GM18861 (cell line): ENCODE measurements at regions not wholly inside any gene's neighbourhood (a gene's known extent, or its start where the extent isn't known, plus 50 kb on each side); places are given as distances from the start of the nearest gene placed in this dataset.
A peak's percentile ranks its signal among the peaks of the same experiment; 100 is the strongest.

ENCODE experiments used
- ATAC-seq: cut with Tn5 transposase; IDR thresholded peaks from one replicate; pipeline ENCODE4 v1.9.1; 2021; ENCODE audit not compliant: unreplicated experiment

DNA sequence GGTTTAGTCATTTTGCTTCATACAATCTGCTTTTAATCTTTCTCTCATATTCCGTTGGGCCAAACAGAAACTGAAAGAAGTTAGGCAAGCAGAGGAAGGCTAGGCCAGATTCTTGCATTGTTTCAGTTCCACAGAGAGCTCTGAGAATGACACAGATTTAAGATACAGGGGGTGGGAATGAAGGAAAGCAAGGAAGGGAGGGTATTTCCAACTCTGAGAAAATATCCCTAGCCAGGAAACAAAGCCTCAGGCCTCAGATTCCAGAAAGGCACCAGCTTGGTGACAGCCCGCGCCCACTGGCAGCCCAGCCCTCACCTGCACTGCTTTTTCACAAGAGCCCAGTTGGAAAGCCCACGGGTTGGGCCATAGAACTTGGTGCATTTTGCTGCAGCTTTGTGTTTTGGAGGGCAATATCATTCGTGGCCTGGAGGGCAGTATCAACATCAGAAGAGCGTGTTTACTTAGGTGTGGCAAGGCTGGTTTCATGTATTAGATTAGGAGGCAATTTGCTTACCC lies 63.5 kb downstream of the ENC1 start:
- ATAC-seq: peak; percentile 69

DNA sequence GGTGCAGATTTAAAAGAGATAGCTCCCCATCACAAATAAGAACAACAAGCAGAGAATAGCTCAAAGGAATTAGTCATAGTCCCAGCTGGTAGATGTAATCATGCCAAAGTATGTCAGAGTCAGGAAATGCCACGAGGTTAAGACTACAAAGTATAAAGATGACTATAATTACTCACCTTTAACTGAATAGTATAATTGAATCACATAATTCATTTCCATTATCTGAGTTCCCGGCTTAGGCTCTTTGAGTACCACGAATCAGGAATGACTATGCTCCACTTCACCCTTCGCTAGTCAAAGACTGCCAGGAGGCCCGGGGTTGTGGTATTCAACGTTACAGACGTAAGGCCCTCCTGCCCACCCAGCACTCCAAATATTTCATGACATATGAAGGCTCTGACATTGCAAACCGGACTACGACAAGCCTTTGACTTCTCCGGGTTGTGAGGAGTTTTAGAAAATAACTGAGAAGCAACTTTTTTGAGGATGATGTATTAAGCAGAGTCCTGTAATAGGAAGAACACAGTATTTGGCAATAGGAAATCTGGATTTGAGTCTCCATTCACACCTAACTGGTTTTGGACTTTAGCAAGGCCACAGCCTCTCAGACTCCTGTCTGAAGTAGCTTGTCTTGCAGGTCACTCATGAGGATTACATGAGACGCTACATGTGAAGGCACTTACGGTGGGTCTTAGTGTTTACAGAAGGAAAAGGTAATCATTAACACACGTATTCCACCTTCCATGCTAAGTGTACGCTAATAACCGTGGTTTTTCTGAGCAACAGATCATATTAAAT lies 64.6 kb downstream of the ENC1 start:
- ATAC-seq: no peak

DNA sequence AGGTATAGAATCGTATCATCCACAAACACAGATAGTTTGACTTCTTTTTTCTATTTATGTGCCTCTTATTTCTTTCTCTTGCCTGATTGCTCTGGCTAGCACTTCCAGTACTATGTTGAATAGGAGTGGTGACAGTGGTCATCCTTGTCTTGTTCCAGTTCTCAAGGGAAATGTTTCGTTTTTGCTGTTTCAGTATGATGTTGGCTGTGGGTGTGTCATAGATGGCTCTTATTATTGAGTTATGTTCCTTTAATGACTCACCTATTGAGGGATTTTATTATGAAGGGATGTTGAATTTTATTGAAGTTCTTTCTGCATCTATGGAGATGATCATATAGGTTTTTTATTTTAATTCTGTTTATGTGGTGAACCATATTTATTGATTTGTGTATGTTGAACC lies 70.3 kb downstream of the ENC1 start:
- no peak for ATAC-seq

GRCh38 chr5:74567411-74567995 lies 73.0 kb downstream of the ENC1 start:
- no peak for ATAC-seq

GRCh38 chr5:74562122-74562521 lies 78.4 kb downstream of the ENC1 start:
- ATAC-seq: no peak

DNA sequence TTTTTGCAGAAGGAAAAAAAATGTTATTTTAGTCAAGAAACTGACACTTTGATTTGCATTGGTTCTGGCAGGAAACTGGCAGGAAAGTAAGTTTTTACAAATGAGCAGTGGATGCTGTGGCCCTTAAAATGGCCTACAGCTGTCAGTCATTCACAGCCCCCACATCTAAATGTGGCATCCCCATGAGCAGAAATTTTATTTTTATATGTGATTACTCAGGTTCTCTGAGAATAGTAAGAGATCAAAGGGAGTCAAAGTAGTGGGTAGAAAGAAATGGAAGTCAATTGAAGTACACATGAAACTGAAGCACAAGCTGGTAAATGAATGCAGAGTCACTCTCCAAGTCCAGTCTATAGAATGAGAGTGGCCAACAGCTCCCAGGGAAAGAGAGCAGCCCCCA lies 80.3 kb downstream of the ENC1 start:
- no peak for ATAC-seq

GRCh38 chr5:74556631-74557595 lies 83.6 kb downstream of the ENC1 start:
- no peak for ATAC-seq

DNA sequence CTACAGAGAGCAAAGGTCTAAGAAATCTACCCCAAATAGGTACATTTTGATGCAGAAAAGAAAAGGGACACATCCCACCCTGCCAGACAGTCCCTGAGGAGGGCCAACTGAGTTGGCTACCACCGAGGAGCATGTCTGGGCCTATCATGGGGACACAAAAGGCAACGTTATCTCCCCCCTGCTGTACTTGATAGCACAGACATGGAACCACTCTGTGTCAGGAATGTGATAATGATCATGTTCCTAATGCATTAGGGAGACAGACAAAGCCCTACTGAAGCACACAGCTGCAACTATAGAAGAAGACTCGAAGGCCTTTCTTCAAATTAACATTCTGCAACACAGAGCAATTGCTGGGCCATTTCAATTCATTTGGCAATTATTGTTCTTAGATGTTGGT lies 84.5 kb downstream of the ENC1 start:
- no peak for ATAC-seq

GRCh38 chr5:74552101-74552500 lies 88.4 kb downstream of the ENC1 start:
- no peak for ATAC-seq

DNA sequence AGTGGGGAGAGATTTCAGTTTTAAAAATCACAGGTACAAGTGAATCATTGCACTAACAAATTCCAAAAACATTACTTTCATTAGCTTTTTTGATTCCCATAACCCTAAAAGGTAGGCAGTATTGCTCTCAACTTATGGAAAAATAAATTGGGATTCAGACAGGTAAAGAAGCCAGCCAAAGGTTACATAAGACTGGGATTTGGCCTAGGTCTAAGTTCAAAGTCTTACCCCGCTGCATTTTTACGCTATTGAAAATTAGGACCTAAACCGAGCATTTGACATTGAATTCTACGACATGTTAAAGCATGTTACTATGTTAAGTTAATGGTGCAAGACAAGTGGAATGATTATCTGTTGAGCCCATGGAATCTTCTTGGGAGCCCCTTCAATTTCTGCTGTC lies 89.6 kb downstream of the ENC1 start:
- ATAC-seq: no peak

- no peak for ATAC-seq
These were observed 91.1 kb downstream of the ENC1 start for GRCh38 chr5:74549384-74549783.

DNA sequence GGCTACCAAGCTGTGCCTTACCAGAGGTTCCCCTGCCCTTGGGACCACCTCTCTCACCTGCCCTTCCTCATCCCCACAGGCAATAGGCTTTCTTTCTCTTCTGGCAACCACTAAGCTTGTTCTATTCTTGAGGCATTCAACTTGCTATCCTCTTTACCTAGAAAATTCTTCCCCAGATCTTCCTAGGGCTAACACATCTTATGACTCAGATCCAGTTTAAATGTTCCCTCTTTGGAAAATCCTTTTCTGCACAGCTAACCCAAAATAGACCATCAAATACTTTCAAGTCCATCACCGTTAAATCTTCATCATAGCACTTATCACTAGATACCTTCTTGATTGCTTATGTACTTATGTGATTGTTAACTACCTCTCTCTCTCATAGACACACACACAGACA lies 93.7 kb downstream of the ENC1 start:
- ATAC-seq: no peak

- ATAC-seq: no peak
These were observed 95.7 kb downstream of the ENC1 start for GRCh38 chr5:74544811-74545210.

- ATAC-seq: no peak
These were observed 97.1 kb downstream of the ENC1 start for GRCh38 chr5:74543162-74543995.

DNA sequence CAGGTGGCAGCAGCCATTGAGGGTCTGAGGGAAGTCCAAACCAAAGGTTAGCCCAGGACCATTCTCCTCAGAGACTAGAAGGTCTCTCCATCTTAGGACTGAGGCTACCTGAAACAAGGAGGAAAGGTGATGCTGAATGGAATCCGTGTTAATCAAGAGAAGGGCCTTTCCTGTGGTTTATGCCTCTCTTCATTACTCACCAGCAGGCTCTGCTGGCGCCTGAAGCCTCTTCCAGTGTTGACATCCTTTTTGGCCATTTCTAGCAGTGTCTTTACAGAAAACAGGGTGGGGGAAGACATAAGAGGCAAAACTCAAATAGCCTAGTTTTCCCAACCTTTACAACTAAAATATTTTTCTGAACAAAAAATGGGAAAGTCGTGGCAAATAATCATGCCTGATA lies 98.0 kb downstream of the ENC1 start:
- no peak for ATAC-seq

DNA sequence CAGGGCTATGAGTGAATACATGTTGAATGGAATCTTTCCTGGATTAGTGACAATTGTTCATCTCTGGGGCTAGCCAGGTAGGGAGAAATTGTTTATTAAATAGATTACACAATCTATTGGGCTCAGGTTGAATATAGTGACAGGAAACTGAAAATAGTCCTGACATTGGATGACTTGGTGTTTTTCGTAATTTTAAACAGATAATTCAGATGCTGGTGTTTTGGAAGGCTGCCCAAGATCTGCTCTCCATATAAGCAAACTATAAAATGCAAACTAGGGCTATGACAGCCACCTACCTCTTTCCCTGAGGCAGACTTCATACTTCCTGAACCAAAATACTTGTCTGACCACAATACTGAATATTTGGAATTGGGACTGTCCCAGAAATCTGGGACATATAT lies 99.1 kb downstream of the ENC1 start:
- ATAC-seq: no peak

DNA sequence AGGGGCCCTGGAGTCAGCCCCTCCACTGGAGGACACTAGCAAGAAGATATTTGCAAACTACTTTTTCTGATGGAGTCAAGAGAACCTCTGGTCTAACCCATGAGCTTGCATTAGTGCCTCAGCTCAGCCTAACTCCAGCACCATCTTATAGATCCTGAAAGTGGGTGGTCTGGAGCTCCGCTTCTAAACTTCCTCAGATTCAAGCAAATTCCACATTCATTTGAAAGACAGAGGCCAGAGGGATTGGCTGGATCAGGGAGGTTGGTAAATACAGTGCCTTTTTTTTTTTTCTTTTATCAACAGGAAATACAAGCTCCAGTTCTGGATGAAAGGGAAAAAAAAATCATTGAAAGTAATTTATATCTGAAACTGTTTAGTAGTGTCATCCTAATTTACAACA lies 99.9 kb downstream of the ENC1 start:
- no peak for ATAC-seq

- ATAC-seq: no peak
These were observed 100.5 kb downstream of the ENC1 start for GRCh38 chr5:74539986-74540385.

DNA sequence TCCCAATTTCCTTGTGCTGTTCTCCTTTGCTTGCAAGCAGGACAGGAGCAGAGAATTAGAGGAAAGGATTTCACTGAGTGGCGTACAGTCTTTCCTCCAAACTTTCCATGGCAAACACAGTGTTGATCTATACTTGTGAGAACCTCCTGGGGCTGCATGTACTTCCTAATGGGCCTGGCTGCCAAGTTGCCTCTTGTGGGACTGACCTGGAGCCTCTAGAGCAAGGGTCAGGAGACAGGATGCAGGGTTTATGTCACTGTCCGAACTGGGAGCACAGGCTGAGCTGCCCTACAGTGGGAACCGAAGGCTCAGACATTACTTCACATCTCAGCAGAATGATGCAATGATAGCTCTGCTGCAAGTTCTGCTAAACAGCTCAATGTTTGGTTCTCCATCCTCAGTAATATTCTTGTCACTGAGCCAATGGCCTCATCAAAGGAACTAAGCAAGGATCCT lies 102.3 kb downstream of the ENC1 start:
- no peak for ATAC-seq

DNA sequence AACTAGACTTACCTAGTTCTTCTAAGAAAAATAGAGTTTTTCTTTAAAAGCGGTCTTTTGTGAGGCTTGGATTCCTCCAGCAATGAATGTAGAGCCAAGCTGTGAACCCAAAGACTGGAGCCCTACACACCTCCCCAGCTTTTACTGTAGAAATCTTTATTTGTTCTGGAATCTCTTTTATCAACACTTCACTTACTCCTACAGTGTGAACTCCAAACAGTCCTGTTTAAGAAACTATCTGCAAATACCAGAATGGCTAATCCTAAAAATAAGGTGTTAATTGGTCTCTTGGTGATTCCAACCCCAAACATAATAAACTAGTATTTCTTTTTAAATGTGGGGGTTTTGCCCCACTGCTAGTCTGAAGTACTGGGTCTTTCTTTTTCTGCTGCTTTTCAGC lies 103.9 kb downstream of the ENC1 start:
- no peak for ATAC-seq

DNA sequence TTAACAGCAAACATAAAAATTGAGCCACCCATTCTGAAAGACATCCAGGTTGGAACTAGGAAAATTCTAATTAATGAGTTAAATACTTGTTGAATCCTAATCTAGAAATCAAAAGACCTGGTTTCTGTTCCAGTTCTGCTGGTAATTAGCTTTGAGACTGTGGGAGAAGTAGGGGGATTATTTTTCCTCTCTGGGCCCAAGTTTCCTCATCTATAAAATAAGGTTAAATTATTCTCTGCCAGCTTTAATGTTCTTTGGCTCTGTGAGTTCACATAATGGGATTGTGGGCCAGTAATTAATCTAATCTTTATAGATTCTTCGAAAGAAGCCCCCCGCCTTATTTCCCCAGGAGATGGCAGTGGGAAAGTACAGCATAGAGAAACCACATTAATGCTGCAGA lies 104.6 kb downstream of the ENC1 start:
- ATAC-seq: no peak
